Cerebellar cortex (tissue), 1 donor: ENCODE measurements at regions not wholly inside any gene's neighbourhood (a gene's known extent, or its start where the extent isn't known, plus 50 kb on each side); places are given as distances from the start of the nearest gene placed in this dataset.
"Not testable (repeated sequence)": the region's sequence is repeated elsewhere in the genome, so short reads cannot be mapped to it uniquely, and the experiment has no call there.

Experiments used
- DNase-seq: peaks from one replicate; pipeline ENCODE4 v3.0.0-alpha.2; 2015; ENCODE audit warnings: low spot score

DNA sequence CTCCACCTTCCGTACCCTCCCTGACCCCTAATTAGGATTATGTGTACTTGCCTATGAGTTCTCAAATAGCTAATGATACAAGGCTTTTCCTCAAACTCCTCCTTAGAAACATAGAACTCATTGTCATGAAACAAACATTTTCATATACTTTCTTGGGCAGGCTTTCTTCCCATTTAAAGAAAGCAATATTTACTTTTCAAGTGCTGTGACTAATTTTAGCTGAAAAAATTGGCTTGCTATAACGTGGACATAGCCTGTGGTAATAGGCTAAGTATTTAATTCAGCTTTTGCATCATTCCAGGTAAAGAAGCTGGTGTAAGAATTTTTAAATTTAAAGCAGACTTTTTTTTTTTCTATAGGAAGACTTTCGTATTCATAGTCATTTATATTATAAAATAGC is 208.7 kb downstream of the SOX2 start:
- no peak for DNase-seq

DNA sequence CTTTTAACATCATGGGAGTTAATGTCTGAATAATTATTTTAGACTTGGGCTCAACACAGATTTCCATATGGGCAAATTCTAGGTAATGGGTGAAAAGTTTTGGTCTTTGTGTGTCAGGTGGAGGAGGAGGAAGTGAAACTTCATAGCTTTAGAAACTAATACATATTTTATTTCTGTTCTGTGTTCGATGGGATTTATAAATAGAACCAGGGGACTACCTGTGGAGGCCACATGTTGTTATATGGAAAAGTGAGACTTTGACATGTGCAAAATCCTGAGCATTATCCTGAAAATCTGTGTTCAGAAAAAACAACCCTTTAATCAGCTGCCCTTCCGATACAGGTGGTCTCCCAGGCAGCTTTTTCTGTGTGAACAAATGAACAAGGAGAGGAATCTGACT is 209.5 kb downstream of the SOX2 start:
- no peak for DNase-seq

DNA sequence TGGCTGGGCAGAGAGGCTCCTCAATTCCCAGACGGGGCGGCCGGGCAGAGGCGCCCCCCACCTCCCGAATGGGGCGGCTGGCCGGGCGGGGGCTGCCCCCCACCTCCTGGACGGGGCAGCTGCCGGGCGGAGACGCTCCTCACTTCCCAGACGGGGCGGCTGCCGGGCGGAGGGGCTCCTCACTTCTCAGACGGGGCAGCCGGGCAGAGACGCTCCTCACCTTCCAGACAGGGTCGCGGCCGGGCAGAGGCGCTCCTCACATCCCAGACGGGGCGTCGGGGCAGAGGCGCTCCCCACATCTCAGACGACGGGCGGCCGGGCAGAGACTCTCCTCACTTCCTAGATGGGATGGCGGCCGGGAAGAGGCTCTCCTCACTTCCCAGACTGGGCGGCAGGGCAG is 214.1 kb downstream of the SOX2 start:
- DNase-seq: not testable (repeated sequence)

DNA sequence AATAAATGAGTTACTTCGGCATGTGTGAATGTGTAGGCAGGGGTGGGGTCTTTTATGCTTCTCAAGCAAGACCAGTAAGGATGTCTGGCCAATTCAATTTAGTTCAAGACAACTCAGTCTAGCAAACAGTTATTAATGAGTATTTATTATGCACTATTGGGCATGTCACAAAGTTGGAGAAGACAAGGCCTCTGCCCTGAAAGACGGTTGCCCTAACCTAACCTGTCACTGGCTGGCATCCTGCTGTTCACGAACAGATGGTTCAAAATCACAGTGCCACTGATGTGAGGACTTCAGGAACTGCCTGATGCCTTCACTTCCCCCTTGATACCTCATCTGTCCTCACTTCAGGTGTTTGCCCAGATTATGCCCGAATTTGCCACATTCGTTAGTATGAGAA is 217.8 kb downstream of the SOX2 start:
- DNase-seq: no peak

- DNase-seq: no peak
Measured at GRCh38 chr3:181930105-181930504, 218.4 kb downstream of the SOX2 start.

- no peak for DNase-seq
Measured at GRCh38 chr3:181932039-181932438, 220.3 kb downstream of the SOX2 start.

DNA sequence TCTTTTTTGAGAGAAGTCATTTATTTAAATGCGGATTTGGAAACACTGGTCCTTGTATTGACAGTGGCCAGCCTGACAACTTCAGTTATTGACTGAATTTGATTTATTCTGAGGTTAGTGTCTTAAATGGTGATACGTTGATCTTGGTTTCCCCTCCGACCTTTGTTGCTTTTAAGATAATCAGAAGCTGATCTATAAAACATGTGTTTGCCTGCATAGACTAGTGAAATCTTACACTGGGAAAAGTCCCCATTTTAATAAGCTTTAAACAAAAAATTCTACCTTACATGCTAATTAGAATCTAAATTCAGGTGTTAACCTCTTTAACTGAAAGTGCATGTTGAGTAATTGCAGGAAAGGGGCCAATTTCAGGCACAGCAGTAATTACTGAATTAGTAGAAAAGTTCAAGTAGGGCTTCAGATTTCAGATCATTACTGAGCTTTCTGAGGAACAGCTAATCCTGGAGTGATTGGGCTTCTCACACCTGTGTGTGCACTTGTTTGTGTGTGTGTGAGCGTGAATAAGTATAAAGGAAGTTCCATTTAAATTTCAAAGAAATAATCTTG is 221.4 kb downstream of the SOX2 start:
- DNase-seq: no peak

DNA sequence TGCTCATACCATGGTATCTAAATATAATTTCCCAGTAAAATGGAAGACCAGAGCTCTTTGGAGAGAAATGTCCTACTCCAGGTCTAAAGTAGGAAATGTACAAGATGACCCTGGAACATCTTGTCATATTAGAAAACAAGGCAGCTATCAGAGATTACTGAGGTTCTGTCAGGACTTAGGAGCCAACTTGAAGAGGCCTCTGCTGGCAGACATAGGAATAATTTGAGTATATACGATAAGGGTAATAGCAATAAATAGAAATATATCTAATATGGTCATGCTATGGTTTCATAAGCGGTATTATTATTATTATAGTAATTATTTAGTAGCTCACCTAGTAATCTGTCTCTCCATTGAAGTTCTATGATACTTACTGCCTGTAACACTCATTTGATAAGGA is 224.2 kb downstream of the SOX2 start:
- DNase-seq: no peak

DNA sequence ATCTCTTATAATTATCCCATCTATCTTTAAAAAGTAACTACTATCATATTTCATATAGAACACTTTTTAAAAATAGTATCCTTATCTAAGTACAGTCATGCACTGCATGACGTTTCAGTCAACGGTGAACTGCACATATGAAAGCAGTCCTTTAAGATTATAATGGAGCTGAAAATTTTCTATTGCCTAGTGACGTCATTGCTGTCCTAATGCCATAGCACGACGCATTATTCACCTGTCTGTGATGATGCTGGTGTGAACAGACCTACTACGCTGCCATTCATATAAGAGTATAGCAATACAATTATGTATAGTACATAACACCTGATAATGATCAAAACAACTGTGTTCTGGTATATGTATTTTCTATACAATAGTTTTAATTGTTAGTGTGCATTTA is 225.0 kb downstream of the SOX2 start:
- DNase-seq: no peak

DNA sequence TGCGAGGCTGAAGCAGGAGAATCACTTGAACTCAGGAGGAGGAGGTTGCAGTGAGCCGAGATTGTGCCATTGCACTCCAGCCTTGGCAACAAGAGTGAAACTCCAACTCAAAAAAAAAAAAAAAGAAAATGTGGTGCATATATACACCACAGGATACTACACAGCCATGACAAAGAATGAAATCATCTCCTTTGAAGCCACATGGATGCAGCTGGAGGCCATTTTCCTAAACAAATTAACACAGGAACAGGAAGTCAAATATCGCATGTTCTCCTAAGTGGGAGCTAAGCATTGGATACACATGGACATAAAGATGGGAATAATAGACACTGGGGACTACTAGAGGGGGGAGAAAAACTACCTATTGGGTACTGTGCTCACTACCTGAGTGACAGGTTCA is 226.9 kb downstream of the SOX2 start:
- DNase-seq: not testable (repeated sequence)

DNA sequence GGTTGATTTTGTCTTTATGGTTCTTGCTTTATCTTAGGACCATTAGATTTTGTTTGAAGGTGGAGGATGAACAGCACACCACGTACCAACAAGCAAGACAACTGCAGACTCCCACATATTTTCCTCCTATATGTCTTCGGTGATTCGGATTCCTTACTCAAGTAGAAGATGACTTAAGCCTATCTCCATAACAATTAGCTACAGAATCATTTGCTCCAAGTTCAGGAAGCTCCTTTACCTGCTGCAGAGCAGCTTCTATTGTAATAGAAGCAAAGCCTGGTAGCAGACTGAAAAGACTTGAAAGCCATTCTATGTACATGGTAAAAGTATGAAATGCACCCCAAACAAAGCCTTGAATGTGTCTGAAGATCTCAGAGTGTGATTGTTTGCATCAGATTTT is 229.0 kb downstream of the SOX2 start:
- DNase-seq: no peak

GRCh38 chr3:181941250-181941649 is 229.5 kb downstream of the SOX2 start:
- DNase-seq: no peak

DNA sequence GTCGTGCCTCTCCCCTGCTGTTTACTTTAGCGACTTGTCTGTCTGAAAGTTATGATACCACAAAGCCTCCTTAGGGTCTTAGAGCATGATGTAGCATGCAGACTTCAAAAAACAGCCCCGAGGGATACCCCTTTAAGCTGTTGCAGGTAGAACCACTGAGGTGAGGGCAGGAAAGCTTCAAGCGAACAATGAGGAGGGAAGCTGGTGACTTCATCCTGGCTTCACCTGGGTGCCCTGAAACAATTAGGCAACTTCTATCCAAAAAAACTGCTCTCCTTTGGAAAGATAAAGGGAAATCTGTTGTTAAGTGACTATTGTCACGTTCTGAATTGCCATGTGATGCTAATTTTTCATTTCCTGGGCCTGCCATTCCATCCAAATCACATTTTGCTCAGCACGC is 231.6 kb downstream of the SOX2 start:
- DNase-seq: no peak

GRCh38 chr3:181947606-181948005 is 235.9 kb downstream of the SOX2 start:
- DNase-seq: no peak

GRCh38 chr3:181948286-181948685 is 236.6 kb downstream of the SOX2 start:
- DNase-seq: no peak

- DNase-seq: no peak
Measured at GRCh38 chr3:181952221-181952620, 240.5 kb downstream of the SOX2 start.

- DNase-seq: no peak
Measured at GRCh38 chr3:181952929-181953328, 241.2 kb downstream of the SOX2 start.

GRCh38 chr3:181955566-181955965 is 243.8 kb downstream of the SOX2 start:
- no peak for DNase-seq

- DNase-seq: no peak
Measured at GRCh38 chr3:181956122-181956521, 244.4 kb downstream of the SOX2 start.

DNA sequence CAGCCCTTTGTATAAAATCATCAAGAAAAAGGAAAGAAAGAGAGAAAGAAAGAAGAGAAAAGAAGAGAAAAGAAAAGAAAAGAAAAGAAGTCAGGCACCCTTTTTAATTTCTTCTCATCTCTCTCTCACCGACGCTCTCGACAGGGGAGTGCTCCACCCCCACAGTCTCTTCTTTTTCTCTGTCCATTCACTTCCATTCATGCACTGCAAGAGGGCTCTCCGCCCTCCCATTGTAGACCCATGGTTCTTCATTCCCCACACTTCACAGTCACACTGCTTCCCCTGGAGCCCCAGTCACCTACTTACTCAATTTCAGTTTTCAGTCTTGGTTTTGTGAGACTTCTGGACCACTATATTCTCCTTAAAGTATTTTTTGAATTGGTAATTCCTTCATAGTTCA is 254.7 kb downstream of the SOX2 start:
- DNase-seq: no peak

DNA sequence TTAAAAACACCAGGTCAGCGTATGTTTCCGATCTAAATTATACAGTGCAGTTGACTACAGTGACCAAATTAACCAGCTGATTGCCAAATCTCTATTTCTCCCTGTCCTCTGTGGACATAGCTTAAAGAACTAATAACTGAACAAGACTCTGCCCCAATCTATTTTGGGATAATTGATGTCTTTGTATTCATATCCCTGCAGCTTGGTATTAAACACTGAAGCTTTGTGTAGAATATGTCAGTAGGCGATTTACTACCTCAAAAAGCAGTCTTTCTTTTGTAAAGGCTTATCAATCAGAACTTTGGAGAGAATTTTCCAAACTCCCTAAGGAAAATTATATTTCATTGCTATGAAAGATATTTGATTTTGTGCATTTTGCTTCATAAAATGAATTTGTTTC is 258.2 kb downstream of the SOX2 start:
- no peak for DNase-seq

GRCh38 chr3:181971424-181971823 is 259.7 kb downstream of the SOX2 start:
- no peak for DNase-seq

- DNase-seq: no peak
Measured at GRCh38 chr3:181974198-181974597, 262.5 kb downstream of the SOX2 start.

- no peak for DNase-seq
Measured at GRCh38 chr3:181976526-181976925, 264.8 kb downstream of the SOX2 start.

GRCh38 chr3:181985386-181985785 is 273.7 kb downstream of the SOX2 start:
- DNase-seq: no peak
